HCT116 (cell line): ENCODE measurements at regions not wholly inside any gene's neighbourhood (a gene's known extent, or its start where the extent isn't known, plus 50 kb on each side); places are given as distances from the start of the nearest gene placed in this dataset.

Experiments used
- ATAC-seq: fragments of 200-7000 bp; cut with Tn5 transposase; 2 replicates; pipeline ENCODE4 v1.9.1; 2020; ENCODE audit warnings: mild to moderate bottlenecking, moderate library complexity
- BruUV-seq: library from RNA; stranded (reverse); fragments of 400-500 nt; replicated peaks from 2 replicates; lab custom pipeline; 2021; lab: Mats Ljungman, UMichigan
- CTCF ChIA-PET: fragments of 300-600 bp; sonication (Branson Sonifier 250); formaldehyde crosslinking; loops from one replicate; lab custom pipeline; 2021; ENCODE audit warnings: antibody characterized with exemption; lab: Charles Lee
- POLR2A ChIA-PET: fragments of 300-600, 350-600 bp; sonication (Branson Sonifier 250); formaldehyde crosslinking; loops from one replicate; lab custom pipeline; 2021; ENCODE audit warnings: antibody characterized with exemption; lab: Charles Lee
- RAD21 ChIA-PET, 2 experiments: fragments of 300-600 bp; sonication (Branson Sonifier 250); formaldehyde crosslinking; loops; one replicate each; lab custom pipeline; 2023; ENCODE audit warnings: low total read pairs in 2 of 2; ENCODE audit not compliant: uncharacterized antibody in 2 of 2, unreplicated experiment in 2 of 2, low non-redundant PET in 1 of 2; lab: Charles Lee
- DNase-seq: peaks from one replicate; pipeline ENCODE4 v3.0.0-alpha.2; 2010; ENCODE audit warnings: low read depth, low spot score
- H2AFZ ChIP-seq: fragments of 200-600 bp; shearing (Covaris generic), sonication (generic); 2 replicates; pipeline ENCODE4 v1.6.1; 2017; ENCODE audit warnings: low read depth, mixed run types, mixed read lengths, antibody characterized with exemption, low read length; ENCODE audit not compliant: poor library complexity, severe bottlenecking
- H3K27ac ChIP-seq: 2 replicates; pipeline ENCODE4 v1.5.1; 2012; ENCODE audit warnings: low read depth, low read length
- H3K27me3 ChIP-seq: fragments of 200-600 bp; sonication (generic); 2 replicates; pipeline ENCODE4 v1.6.1; 2016; ENCODE audit warnings: mixed run types, low read length, mixed read lengths; ENCODE audit not compliant: insufficient read depth
- H3K36me3 ChIP-seq, 2 experiments: fragments of 200-500 bp in 1 of 2; fragments of 200-600 bp in 1 of 2; sonication (Bioruptor generic) in 1 of 2; sonication (generic) in 1 of 2; 2 replicates each; pipeline versions ENCODE4 v1.5.1 to v1.6.1; 2014 to 2016; ENCODE audit warnings: low read length in 2 of 2, inconsistent platforms in 1 of 2, mixed read lengths in 1 of 2, mixed run types in 1 of 2; ENCODE audit not compliant: insufficient read depth in 2 of 2, control insufficient read depth in 1 of 2
- H3K4me1 ChIP-seq, 2 experiments: fragments of 200-600 bp in 1 of 2; sonication (generic) in 1 of 2; 2 replicates each; pipeline versions ENCODE4 v1.5.1 to v1.6.1; 2012 to 2017; ENCODE audit warnings: low read length in 2 of 2, inconsistent platforms in 1 of 2, mild to moderate bottlenecking in 1 of 2, mixed read lengths in 1 of 2, mixed run types in 1 of 2, moderate library complexity in 1 of 2; ENCODE audit not compliant: insufficient read depth in 2 of 2, control insufficient read depth in 1 of 2
- H3K4me2 ChIP-seq: fragments of 200-600 bp; sonication (generic); 2 replicates; pipeline ENCODE4 v1.6.1; 2017; ENCODE audit warnings: mixed run types, low read length, mixed read lengths
- H3K4me3 ChIP-seq, 2 experiments: fragments of 200-600 bp in 1 of 2; sonication (generic) in 1 of 2; replicated peaks in 1 of 2; 2 replicates each; pipeline ENCODE4 v1.5.1; 2011 to 2016; ENCODE audit warnings: low read length in 2 of 2, control low read depth in 1 of 2, low read depth in 1 of 2, mild to moderate bottlenecking in 1 of 2, mixed read lengths in 1 of 2, mixed run types in 1 of 2
- H3K79me2 ChIP-seq: fragments of 200-600 bp; sonication (generic); 2 replicates; pipeline ENCODE4 v1.6.1; 2017; ENCODE audit warnings: mild to moderate bottlenecking, mixed run types, low read length, moderate library complexity, mixed read lengths; ENCODE audit not compliant: insufficient read depth
- H3K9ac ChIP-seq: fragments of 200-600 bp; sonication (generic); 2 replicates; pipeline ENCODE4 v1.6.1; 2016; ENCODE audit warnings: low read length, mixed read lengths
- H3K9me2 ChIP-seq: fragments of 200-600 bp; sonication (generic), shearing (Covaris generic); 2 replicates; pipeline ENCODE4 v1.6.1; 2017; ENCODE audit warnings: mixed run types, mild to moderate bottlenecking, moderate library complexity; ENCODE audit not compliant: insufficient read depth
- H3K9me3 ChIP-seq, 2 experiments: fragments of 200-500 bp in 1 of 2; fragments of 200-600 bp in 1 of 2; sonication (Bioruptor generic) in 1 of 2; sonication (generic) in 1 of 2; 2 replicates each; pipeline ENCODE4 v1.6.1; 2014 to 2017; ENCODE audit warnings: low read length in 2 of 2, mixed read lengths in 2 of 2, inconsistent platforms in 1 of 2, low read depth in 1 of 2, mild to moderate bottlenecking in 1 of 2, mixed run types in 1 of 2, moderate library complexity in 1 of 2; ENCODE audit not compliant: control insufficient read depth in 1 of 2, insufficient read depth in 1 of 2
- H4K20me1 ChIP-seq: fragments of 200-600 bp; sonication (generic), shearing (Covaris generic); 2 replicates; pipeline ENCODE4 v1.6.1; 2017; ENCODE audit warnings: mixed run types, mild to moderate bottlenecking, moderate library complexity; ENCODE audit not compliant: insufficient read depth
- ATF3 ChIP-seq: IDR thresholded peaks from 2 replicates; pipeline ENCODE4 v1.6.1; 2012
- ELF1 ChIP-seq: IDR thresholded peaks from 2 replicates; pipeline ENCODE4 v1.6.1; 2012; ENCODE audit warnings: low read depth, borderline replicate concordance
- EZH2 ChIP-seq: fragments of 200-600 bp; sonication (generic); IDR thresholded peaks from 2 replicates; pipeline ENCODE4 v1.6.1; 2017; ENCODE audit warnings: antibody characterized with exemption, mixed run types
- FOSL1 ChIP-seq: IDR thresholded peaks from 2 replicates; pipeline ENCODE4 v1.6.1; 2012; ENCODE audit warnings: low read depth
- POLR2AphosphoS5 ChIP-seq: IDR thresholded peaks from 2 replicates; pipeline ENCODE4 v1.6.1; 2011; ENCODE audit warnings: mild to moderate bottlenecking, low read depth, low read length, moderate library complexity
- REST ChIP-seq: IDR thresholded peaks from 2 replicates; pipeline ENCODE4 v1.6.1; 2012; ENCODE audit warnings: low read depth
- SP1 ChIP-seq: IDR thresholded peaks from 2 replicates; pipeline ENCODE4 v1.6.1; 2012; ENCODE audit warnings: low read depth
- SRF ChIP-seq: IDR thresholded peaks from 2 replicates; pipeline ENCODE4 v1.6.1; 2012; ENCODE audit warnings: low read depth
- YY1 ChIP-seq: IDR thresholded peaks from 2 replicates; pipeline ENCODE4 v1.6.1; 2011; ENCODE audit warnings: low read length, low read depth, moderate library complexity, mild to moderate bottlenecking; ENCODE audit not compliant: insufficient replicate concordance; ENCODE audit errors: extremely low read depth
- ZBTB33 ChIP-seq: IDR thresholded peaks from 2 replicates; pipeline ENCODE4 v1.6.1; 2011; ENCODE audit warnings: mild to moderate bottlenecking, low read length, moderate library complexity; ENCODE audit not compliant: insufficient replicate concordance; ENCODE audit errors: extremely low read depth
- ZFX ChIP-seq: fragments of 450-650 bp; IDR thresholded peaks from 2 replicates; pipeline ENCODE4 v1.6.1; 2017
- intact Hi-C: fragments of 100-400 bp; cut with micrococcal nuclease; formaldehyde crosslinking; loops from 2 replicates; pipeline ENCODE4 v1.10.0; 2022

GRCh38 chr2:47236503-47237215 is 60.3 kb upstream of the CALM2 start:
- ATAC-seq (no peak), DNase-seq (no peak)
- TF ChIP-seq FOSL1 (no peak), ZBTB33 (no peak), EZH2 (no peak), YY1 (no peak), SP1 (no peak), SRF (no peak), POLR2AphosphoS5 (no peak), ATF3 (no peak), ELF1 (no peak), REST (no peak), ZFX (no peak)
- Histone ChIP-seq H3K4me1 (no peaks in the 10 kb centered on the region), H3K4me2 (no peak overlapping the region), H3K9me3 (no peaks in the 10 kb centered on the region), H3K27ac (no peak overlapping the region), H3K4me3 (no peak overlapping the region), H2AFZ (no peak overlapping the region), H3K9ac (no peak overlapping the region), H3K27me3 (peaks cover 5% of the 10 kb centered on the region; the same call in 1 of the 2 replicates), H3K79me2 (no peaks in the 10 kb centered on the region), H3K9me2 (no peaks in the 10 kb centered on the region), H4K20me1 (no peaks in the 10 kb centered on the region), H3K36me3 (no peaks in the 10 kb centered on the region)
- ChIA-PET RAD21 (no interaction called here), POLR2A (no interaction called here), CTCF (no interaction called here)
- no TSS peak for BruUV-seq
- intact Hi-C loops, result no loop called here
